H1 (cell line): ENCODE measurements at regions not wholly inside any gene's neighbourhood (a gene's known extent, or its start where the extent isn't known, plus 50 kb on each side); places are given as distances from the start of the nearest gene placed in this dataset.

Experiments
- CTCF ChIA-PET: fragments of 300-600 bp; sonication (Branson Sonifier 250); formaldehyde crosslinking; loops from one replicate; lab custom pipeline; 2021; ENCODE audit not compliant: partially characterized antibody; lab: Charles Lee
- POLR2A ChIA-PET: fragments of 300-600 bp; sonication (Branson Sonifier 250); formaldehyde crosslinking; loops from one replicate; lab custom pipeline; 2021; ENCODE audit warnings: inconsistent platforms; ENCODE audit not compliant: partially characterized antibody; lab: Charles Lee
- DNase-seq, 2 experiments: peaks; one replicate each; pipeline versions ENCODE4 v3.0.0 to v3.0.0-alpha.2; 2010 to 2022; ENCODE audit warnings: low spot score in 2 of 2, low read depth in 1 of 2, mixed read lengths in 1 of 2
- FAIRE-seq: peaks from 2 replicates; lab custom pipeline; 2011; peaks lifted over from hg19 to GRCh38; lab: Jason Lieb, UNC
- H2AFZ ChIP-seq: 2 replicates; pipeline ENCODE4 v1.8.1; 2012; ENCODE audit warnings: low read length, inconsistent platforms
- H2AK5ac ChIP-seq: 2 replicates; pipeline ENCODE4 v1.6.1; 2013; ENCODE audit warnings: low read depth, low read length
- H2BK120ac ChIP-seq: replicated peaks from 2 replicates; pipeline ENCODE3; 2013; ENCODE audit warnings: low read depth, low read length, inconsistent platforms
- H2BK12ac ChIP-seq: 2 replicates; pipeline ENCODE4 v1.6.1; 2013; ENCODE audit warnings: low read depth, low read length
- H2BK15ac ChIP-seq: 2 replicates; pipeline ENCODE4 v1.6.1; 2013; ENCODE audit warnings: low read length
- H2BK20ac ChIP-seq: 2 replicates; pipeline ENCODE4 v1.6.1; 2013; ENCODE audit warnings: low read length
- H2BK5ac ChIP-seq: 2 replicates; pipeline ENCODE4 v1.6.1; 2013; ENCODE audit warnings: low read depth, low read length
- H3K14ac ChIP-seq: 2 replicates; pipeline ENCODE4 v1.6.1; 2013; ENCODE audit warnings: inconsistent platforms; ENCODE audit not compliant: insufficient read length
- H3K18ac ChIP-seq: 2 replicates; pipeline ENCODE4 v1.6.1; 2013; ENCODE audit warnings: low read length; ENCODE audit errors: extremely low read depth
- H3K23ac ChIP-seq: 2 replicates; pipeline ENCODE4 v1.6.1; 2013; ENCODE audit warnings: inconsistent platforms; ENCODE audit not compliant: insufficient read length
- H3K23me2 ChIP-seq: 2 replicates; pipeline ENCODE4 v1.6.1; 2013; ENCODE audit warnings: low read depth, low read length
- H3K27ac ChIP-seq: 2 replicates; pipeline ENCODE4 v1.6.1; 2011; ENCODE audit warnings: low read depth, low read length, inconsistent platforms
- H3K27me3 ChIP-seq, 4 experiments: replicated peaks in 1 of 4; 1 replicate in 1 of 4; 2 replicates in 3 of 4; pipeline versions ENCODE4 v1.6.1 to v1.8.1; 2011 to 2013; ENCODE audit warnings: low read length in 3 of 4, mild to moderate bottlenecking in 3 of 4, inconsistent platforms in 2 of 4, mixed read lengths in 2 of 4, moderate library complexity in 1 of 4; ENCODE audit not compliant: control insufficient read depth in 3 of 4, insufficient read depth in 3 of 4; ENCODE audit errors: extremely low read depth in 1 of 4
- H3K36me3 ChIP-seq, 4 experiments: 2 replicates each; pipeline versions ENCODE4 v1.6.1 to v1.8.1; 2011 to 2013; ENCODE audit warnings: mild to moderate bottlenecking in 4 of 4, low read length in 3 of 4, moderate library complexity in 2 of 4, control low read depth in 1 of 4, inconsistent platforms in 1 of 4; ENCODE audit not compliant: insufficient read depth in 4 of 4, control insufficient read depth in 2 of 4
- H3K4ac ChIP-seq: replicated peaks from 2 replicates; pipeline ENCODE3; 2013; ENCODE audit warnings: low read length, low read depth, mixed read lengths, inconsistent platforms; ENCODE audit not compliant: insufficient read length
- H3K4me1 ChIP-seq, 4 experiments: replicated peaks in 1 of 4; 1 replicate in 1 of 4; 2 replicates in 3 of 4; pipeline versions ENCODE4 v1.6.1 to v1.8.1; 2011 to 2013; ENCODE audit warnings: low read length in 3 of 4, inconsistent platforms in 2 of 4, mixed read lengths in 1 of 4; ENCODE audit not compliant: insufficient read depth in 4 of 4, control insufficient read depth in 3 of 4
- H3K4me2 ChIP-seq, 2 experiments: 2 replicates each; pipeline versions ENCODE4 v1.6.1 to v1.8.1; 2011 to 2013; ENCODE audit warnings: low read depth in 2 of 2, low read length in 2 of 2, control low read depth in 1 of 2, inconsistent platforms in 1 of 2, mild to moderate bottlenecking in 1 of 2; ENCODE audit not compliant: insufficient read depth in 1 of 2
- H3K4me3 ChIP-seq, 4 experiments: fragments of 200-600, 300-600 bp in 1 of 4; sonication (generic), shearing (Covaris generic), sonication (Bioruptor Twin) in 1 of 4; 2 replicates each; pipeline versions ENCODE4 v1.5.1 to v1.8.1; 2011 to 2016; ENCODE audit warnings: low read length in 4 of 4, low read depth in 3 of 4, control low read depth in 2 of 4, inconsistent platforms in 2 of 4, mild to moderate bottlenecking in 2 of 4, mixed read lengths in 1 of 4, moderate library complexity in 1 of 4; ENCODE audit not compliant: insufficient read depth in 2 of 4; ENCODE audit errors: extremely low read depth in 1 of 4
- H3K56ac ChIP-seq: replicated peaks from 2 replicates; pipeline ENCODE3; 2013; ENCODE audit warnings: low read depth, mild to moderate bottlenecking, mixed read lengths, low read length, inconsistent platforms; ENCODE audit not compliant: insufficient read length
- H3K79me1 ChIP-seq: 2 replicates; pipeline ENCODE4 v1.6.1; 2013; ENCODE audit warnings: low read depth, low read length, control low read depth
- H3K79me2 ChIP-seq, 2 experiments: 2 replicates each; pipeline versions ENCODE4 v1.6.1 to v1.8.1; 2012 to 2013; ENCODE audit warnings: low read length in 2 of 2, mild to moderate bottlenecking in 2 of 2, inconsistent platforms in 1 of 2; ENCODE audit not compliant: insufficient read depth in 2 of 2, control insufficient read depth in 1 of 2
- H3K9ac ChIP-seq, 4 experiments: replicated peaks in 1 of 4; 1 replicate in 1 of 4; 2 replicates in 3 of 4; pipeline versions ENCODE4 v1.6.1 to v1.8.1; 2011 to 2013; ENCODE audit warnings: low read depth in 3 of 4, low read length in 3 of 4, control low read depth in 2 of 4, mild to moderate bottlenecking in 2 of 4, moderate library complexity in 2 of 4, inconsistent platforms in 1 of 4; ENCODE audit errors: extremely low read depth in 1 of 4
- H3K9me3 ChIP-seq, 2 experiments: 2 replicates each; pipeline versions ENCODE4 v1.6.1 to v1.8.1; 2012 to 2013; ENCODE audit warnings: mild to moderate bottlenecking in 2 of 2, moderate library complexity in 2 of 2, control low read depth in 1 of 2, inconsistent platforms in 1 of 2, low read depth in 1 of 2, low read length in 1 of 2, mixed read lengths in 1 of 2; ENCODE audit not compliant: insufficient read depth in 2 of 2
- H4K20me1 ChIP-seq, 2 experiments: replicated peaks in 1 of 2; 2 replicates each; pipeline versions ENCODE3 to v1.8.1; 2011 to 2013; ENCODE audit warnings: inconsistent platforms in 2 of 2, low read length in 2 of 2, mild to moderate bottlenecking in 1 of 2; ENCODE audit not compliant: insufficient read depth in 2 of 2, control insufficient read depth in 1 of 2
- H4K5ac ChIP-seq: 2 replicates; pipeline ENCODE4 v1.6.1; 2013; ENCODE audit warnings: low read length, low read depth, mixed read lengths, inconsistent platforms; ENCODE audit not compliant: insufficient read length
- H4K8ac ChIP-seq: 2 replicates; pipeline ENCODE4 v1.8.0; 2013; ENCODE audit warnings: mild to moderate bottlenecking, moderate library complexity, low read length, inconsistent platforms; ENCODE audit not compliant: insufficient read depth; ENCODE audit errors: extremely low read depth
- H4K91ac ChIP-seq: replicated peaks from 2 replicates; pipeline ENCODE3; 2013; ENCODE audit warnings: low read length, mixed read lengths, inconsistent platforms; ENCODE audit not compliant: insufficient read length
- BACH1 ChIP-seq: IDR thresholded peaks from 2 replicates; pipeline ENCODE4 v1.6.1; 2012; ENCODE audit warnings: low read length, improper control_type of control experiment
- CBX8 ChIP-seq: fragments of 300-800, 300-1000 bp; sonication (generic); IDR thresholded peaks from 2 replicates; pipeline ENCODE4 v1.7.1; 2016; ENCODE audit warnings: low read depth, low read length, borderline replicate concordance
- CTCF ChIP-seq, 3 experiments: IDR thresholded peaks; 1 replicate in 2 of 3; 2 replicates in 1 of 3; pipeline versions ENCODE4 v1.5.1 to v1.6.1; 2011; ENCODE audit warnings: low read length in 3 of 3, mild to moderate bottlenecking in 3 of 3, inconsistent platforms in 2 of 3, low read depth in 1 of 3, moderate library complexity in 1 of 3; ENCODE audit not compliant: insufficient read depth in 1 of 3; ENCODE audit errors: control extremely low read depth in 1 of 3
- GABPA ChIP-seq: IDR thresholded peaks from 2 replicates; pipeline ENCODE4 v1.6.1; 2011; ENCODE audit warnings: mild to moderate bottlenecking, low read length, moderate library complexity, borderline replicate concordance; ENCODE audit not compliant: insufficient read depth
- JUND ChIP-seq: IDR thresholded peaks from 2 replicates; pipeline ENCODE4 v1.6.1; 2011; ENCODE audit warnings: mild to moderate bottlenecking, improper control_type of control experiment, low read length
- NANOG ChIP-seq: IDR thresholded peaks from 2 replicates; pipeline ENCODE4 v1.6.1; 2011; ENCODE audit warnings: low read length, low read depth, mild to moderate bottlenecking, inconsistent platforms; ENCODE audit not compliant: insufficient read depth, poor library complexity, severe bottlenecking
- PHF8 ChIP-seq: fragments of 200-600 bp; sonication (generic); conservative IDR thresholded peaks from 2 replicates; pipeline ENCODE4 v1.7.1; 2012; ENCODE audit warnings: low read depth, mild to moderate bottlenecking, inconsistent platforms, low read length, moderate library complexity
- POU5F1 ChIP-seq: IDR thresholded peaks from 2 replicates; pipeline ENCODE4 v1.6.1; 2011; ENCODE audit warnings: low read depth, mild to moderate bottlenecking, low read length, moderate library complexity
- RBBP5 ChIP-seq: IDR thresholded peaks from 2 replicates; pipeline ENCODE4 v1.7.1; 2012; ENCODE audit warnings: low read depth, mild to moderate bottlenecking, inconsistent platforms, low read length, moderate library complexity, borderline replicate concordance
- RFX5 ChIP-seq: IDR thresholded peaks from 2 replicates; pipeline ENCODE4 v1.6.1; 2011; ENCODE audit warnings: low read depth, low read length, improper control_type of control experiment, borderline replicate concordance
- SP2 ChIP-seq: IDR thresholded peaks from 2 replicates; pipeline ENCODE4 v1.6.1; 2012; ENCODE audit warnings: mild to moderate bottlenecking, low read length, inconsistent platforms
- TEAD4 ChIP-seq: IDR thresholded peaks from 2 replicates; pipeline ENCODE4 v1.6.1; 2012; ENCODE audit warnings: low read depth, low read length, inconsistent platforms, mixed read lengths
- WGBS, 2 experiments: shearing (Covaris generic) in 1 of 2; methylation state at CpG; one replicate each; pipeline versions ENCODE4 v1.1.6 to v1.1.7; 2013 to 2015; ENCODE audit warnings: low lambda C conversion rate in 2 of 2, mixed read lengths in 2 of 2, inconsistent platforms in 1 of 2, low coverage in 1 of 2, missing lambda C conversion rate in 1 of 2; ENCODE audit not compliant: insufficient replicate concordance in 2 of 2, insufficient coverage in 1 of 2, insufficient read length in 1 of 2; ENCODE audit errors: extremely low coverage in 1 of 2, missing lambda C conversion rate in 1 of 2; 5-methylcytosine and 5-hydroxymethylcytosine counted together

- no peak for FAIRE-seq
- H2AK5ac ChIP-seq = no peak overlapping the region
- no peaks in the 10 kb centered on the region for H3K23me2 ChIP-seq
- no peak overlapping the region for H2BK120ac ChIP-seq
- H4K5ac ChIP-seq = no peak overlapping the region
- no peak overlapping the region for H2BK12ac ChIP-seq
- no peak overlapping the region for H2BK5ac ChIP-seq
- no peaks in the 10 kb centered on the region for H3K4me1 ChIP-seq
- no peak overlapping the region for H2BK15ac ChIP-seq
- no peak overlapping the region for H3K56ac ChIP-seq
- H3K79me1 ChIP-seq = no peaks in the 10 kb centered on the region
- H3K23ac ChIP-seq = no peak overlapping the region
- H4K20me1 ChIP-seq = no peaks in the 10 kb centered on the region
- H3K4me3 ChIP-seq = no peak overlapping the region
- no peak overlapping the region for H3K4ac ChIP-seq
- no peak overlapping the region for H2BK20ac ChIP-seq
- no peaks in the 10 kb centered on the region for H3K9me3 ChIP-seq
- 92% methylated on average over 2 of the region's 2 CpGs; no CpG with 5 or more reads in 1 of the 2 experiments for WGBS, 2 experiments
- H3K36me3 ChIP-seq = no peaks in the 10 kb centered on the region
- no peaks in the 10 kb centered on the region for H3K27me3 ChIP-seq
- H3K14ac ChIP-seq = no peak overlapping the region
- no peak overlapping the region for H3K18ac ChIP-seq
- H3K4me2 ChIP-seq = no peak overlapping the region
- CTCF ChIA-PET = interaction anchor here (0.6 kb wide), 1 partner anchor 827 kb away, joined by 4 read pairs; no protein-coding TSS in a partner anchor
- no peak overlapping the region for H4K91ac ChIP-seq
- TF ChIP-seq SP2 (no peak), NANOG (no peak), CTCF (IDR thresholded peaks at IDR 0.05; ENCODE audit: control extremely low read depth in 1 of 3, insufficient read depth in 1 of 3, low read depth in 1 of 3, low read length in 3 of 3) (no peak), PHF8 (no peak), BACH1 (no peak), RBBP5 (no peak), TEAD4 (no peak), JUND (no peak), POU5F1 (no peak), GABPA (no peak), RFX5 (no peak), CBX8 (no peak)
- TF ChIP-seq, all 59 proteins: peak for 0
- Histone ChIP-seq H4K8ac (no peak overlapping the region), H3K9ac (no peak overlapping the region), H3K79me2 (no peaks in the 10 kb centered on the region), H2AFZ (no peak overlapping the region), H3K27ac (no peak overlapping the region)
- no peak for DNase-seq
- POLR2A ChIA-PET = no interaction called here
Measured at GRCh38 chr4:63708661-63709060, 700.6 kb downstream of the TECRL start.
